Bronchial epithelial cell (primary cell): ENCODE measurements at regions not wholly inside any gene's neighbourhood (a gene's known extent, or its start where the extent isn't known, plus 50 kb on each side); places are given as distances from the start of the nearest gene placed in this dataset.

Experiments
- DNase-seq: peaks from one replicate; pipeline ENCODE4 v3.0.0-alpha.2; 2010; ENCODE audit warnings: low read depth
- FAIRE-seq: peaks from 2 replicates; lab custom pipeline; 2011; peaks lifted over from hg19 to GRCh38; lab: Jason Lieb, UNC
- H3K27me3 ChIP-seq: 2 replicates; pipeline ENCODE4 v1.5.1; 2011; ENCODE audit warnings: low read length; ENCODE audit not compliant: control insufficient read depth, insufficient read depth
- H3K36me3 ChIP-seq: 2 replicates; pipeline ENCODE4 v1.5.1; 2011; ENCODE audit warnings: low read length; ENCODE audit not compliant: control insufficient read depth, insufficient read depth
- H3K4me3 ChIP-seq: 2 replicates; pipeline ENCODE4 v1.5.1; 2011; ENCODE audit warnings: mild to moderate bottlenecking, low read depth, low read length, control low read depth
- CTCF ChIP-seq: IDR thresholded peaks from 2 replicates; pipeline ENCODE4 v1.5.1; 2011; ENCODE audit warnings: mild to moderate bottlenecking, moderate library complexity, low read length, control low read depth, inconsistent platforms; ENCODE audit not compliant: insufficient read depth, severe bottlenecking

GRCh38 chr5:174625591-174626350 lies 98.6 kb upstream of the MSX2 start:
- no peak for TF ChIP-seq CTCF
- H3K4me3 ChIP-seq: no peak overlapping the region
- no peaks in the 10 kb centered on the region for H3K27me3 ChIP-seq
- no peak for DNase-seq
- no peaks in the 10 kb centered on the region for H3K36me3 ChIP-seq
- FAIRE-seq: peak; percentile 32

- H3K27me3 ChIP-seq: no peaks in the 10 kb centered on the region
- H3K4me3 ChIP-seq: no peak overlapping the region
- TF ChIP-seq CTCF: no peak
- no peak for FAIRE-seq
- no peaks in the 10 kb centered on the region for H3K36me3 ChIP-seq
- DNase-seq: no peak
Observed at GRCh38 chr5:174626369-174626920, 97.9 kb upstream of the MSX2 start.

- TF ChIP-seq CTCF: no peak
- no peak for DNase-seq
- no peaks in the 10 kb centered on the region for H3K36me3 ChIP-seq
- H3K4me3 ChIP-seq: no peak overlapping the region
- H3K27me3 ChIP-seq: no peaks in the 10 kb centered on the region
- FAIRE-seq: no peak
Observed at GRCh38 chr5:174636094-174636493, 88.3 kb upstream of the MSX2 start.

GRCh38 chr5:174642816-174643405 lies 81.5 kb upstream of the MSX2 start:
- Histone ChIP-seq H3K4me3 (no peak overlapping the region), H3K36me3 (no peaks in the 10 kb centered on the region), H3K27me3 (no peaks in the 10 kb centered on the region)
- FAIRE-seq (no peak), DNase-seq (no peak)
- no peak for TF ChIP-seq CTCF

- FAIRE-seq: no peak
- TF ChIP-seq CTCF: no peak
- no peaks in the 10 kb centered on the region for H3K27me3 ChIP-seq
Observed at GRCh38 chr5:174644436-174644835, 79.9 kb upstream of the MSX2 start.

More at GRCh38 chr5:174644436-174644835, 79.9 kb upstream of the MSX2 start:
- no peak overlapping the region for H3K4me3 ChIP-seq
- no peaks in the 10 kb centered on the region for H3K36me3 ChIP-seq
- DNase-seq: no peak
